Cardiac fibroblast (primary cell): ENCODE measurements at regions not wholly inside any gene's neighbourhood (a gene's known extent, or its start where the extent isn't known, plus 50 kb on each side); places are given as distances from the start of the nearest gene placed in this dataset.
"Not testable (repeated sequence)": the region's sequence is repeated elsewhere in the genome, so short reads cannot be mapped to it uniquely, and the experiment has no call there.

ENCODE experiments used
- DNase-seq, 2 donors: peaks; one replicate each; pipeline versions ENCODE4 v3.0.0 to v3.0.0-alpha.2; 2010; ENCODE audit warnings: low read depth in 2 of 2
- H3K4me3 ChIP-seq, 2 donors: replicated peaks in 1 of 2; 1 replicate in 1 of 2; 2 replicates in 1 of 2; pipeline ENCODE4 v1.5.1; 2011; ENCODE audit warnings: low read depth in 2 of 2, low read length in 2 of 2, mild to moderate bottlenecking in 2 of 2, moderate library complexity in 1 of 2
- CTCF ChIP-seq: IDR thresholded peaks from one replicate; pipeline ENCODE4 v1.5.1; 2011; ENCODE audit warnings: low read depth, mild to moderate bottlenecking, low read length, inconsistent platforms

- H3K4me3 ChIP-seq, result no peak overlapping the region
- TF ChIP-seq CTCF, result no peak
- no peak for DNase-seq
These were observed 88.2 kb upstream of the GPR50 start for GRCh38 chrX:151088221-151088620.

- DNase-seq, result no peak
- no peak for TF ChIP-seq CTCF
- no peak overlapping the region for H3K4me3 ChIP-seq
These were observed 77.4 kb upstream of the GPR50 start for GRCh38 chrX:151099001-151099400.

GRCh38 chrX:151100799-151101198 lies 75.6 kb upstream of the GPR50 start:
- no peak for DNase-seq
- TF ChIP-seq CTCF, result no peak
- no peak overlapping the region for H3K4me3 ChIP-seq

- not testable (repeated sequence) for H3K4me3 ChIP-seq, DNase-seq
These were observed 63.2 kb upstream of the GPR50 start for GRCh38 chrX:151113200-151113599.
